Fibroblast of lung (primary cell): ENCODE measurements at regions not wholly inside any gene's neighbourhood (a gene's known extent, or its start where the extent isn't known, plus 50 kb on each side); places are given as distances from the start of the nearest gene placed in this dataset.

Source experiments
- CTCF ChIP-seq, 2 donors: IDR thresholded peaks in 1 of 2; conservative IDR thresholded peaks in 1 of 2; 1 replicate in 1 of 2; 2 replicates in 1 of 2; pipeline ENCODE4 v1.5.1; 2011 to 2012; ENCODE audit warnings: low read length in 2 of 2, control low read depth in 1 of 2, inconsistent platforms in 1 of 2, low read depth in 1 of 2, mild to moderate bottlenecking in 1 of 2
- EZH2 ChIP-seq: IDR thresholded peaks from 2 replicates; pipeline ENCODE4 v1.5.1; 2012; ENCODE audit warnings: low read length, control low read depth, mild to moderate bottlenecking; ENCODE audit errors: missing control alignments

- TF ChIP-seq EZH2 (no peak), CTCF (conservative IDR thresholded peaks at IDR 0.05 in 1 of 2, IDR thresholded peaks at IDR 0.05 in 1 of 2; ENCODE audit: low read depth in 1 of 2, low read length in 2 of 2) (no peak)
Observed at GRCh38 chr7:41313171-41313570, 389.7 kb downstream of the INHBA start.
